GM12891 (cell line): ENCODE measurements at regions not wholly inside any gene's neighbourhood (a gene's known extent, or its start where the extent isn't known, plus 50 kb on each side); places are given as distances from the start of the nearest gene placed in this dataset.

Source experiments
- POLR2A ChIP-seq: IDR thresholded peaks from 2 replicates; pipeline ENCODE4 v1.6.1; 2011; ENCODE audit warnings: low read depth, low read length, control low read depth
- POLR2AphosphoS5 ChIP-seq: IDR thresholded peaks from 2 replicates; pipeline ENCODE4 v1.6.1; 2011; ENCODE audit warnings: low read depth, low read length, control low read depth
- TAF1 ChIP-seq: IDR thresholded peaks from 2 replicates; pipeline ENCODE4 v1.6.1; 2011; ENCODE audit warnings: low read depth, low read length, control low read depth

DNA sequence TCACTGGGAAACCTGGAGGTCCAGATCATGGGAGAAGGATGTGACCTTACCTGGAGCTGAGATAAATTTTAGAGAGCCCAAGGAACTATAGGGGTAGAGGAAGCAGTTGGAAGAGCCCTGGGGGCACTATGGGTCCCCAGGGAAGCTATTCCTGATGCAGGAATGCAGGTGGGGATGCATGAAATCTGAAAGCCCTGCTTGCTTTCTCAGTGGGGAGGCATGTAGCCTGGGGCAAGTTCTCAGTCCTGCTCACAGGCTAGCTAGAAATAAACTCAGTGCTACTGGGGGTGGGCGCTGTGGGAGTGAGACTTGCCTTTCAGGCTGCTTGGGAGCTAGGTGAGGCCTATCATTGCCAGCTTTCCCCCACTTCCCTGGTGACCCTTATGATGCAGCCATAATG lies 499.7 kb downstream of the PTH2R start:
- TF ChIP-seq POLR2A (no peak), POLR2AphosphoS5 (no peak), TAF1 (no peak)
